ENCODE measurements at regions not wholly inside any gene's neighbourhood (a gene's known extent, or its start where the extent isn't known, plus 50 kb on each side); places are given as distances from the start of the nearest gene placed in this dataset.
A peak's percentile ranks its signal among the peaks of the same experiment; 100 is the strongest.

DNA sequence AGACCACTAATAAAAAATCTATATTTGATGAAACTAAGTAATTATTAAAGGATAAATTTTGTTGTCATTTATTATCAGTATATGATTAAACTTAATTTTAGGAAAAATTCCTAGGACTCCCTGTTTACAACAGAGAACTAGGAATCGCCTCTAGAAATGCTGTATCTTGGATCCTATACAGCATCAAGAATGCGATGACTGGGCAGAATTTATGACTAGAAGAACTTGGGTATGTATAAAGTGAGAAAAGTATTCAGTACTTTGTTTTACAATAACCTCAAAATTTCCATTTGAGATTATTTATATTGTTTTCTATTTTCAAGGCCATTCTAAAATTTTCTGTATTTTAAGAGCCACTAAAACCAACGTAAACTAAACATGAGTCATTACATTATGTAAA lies 82.3 kb upstream of the AGTR1 start:
- Mint-ChIP-seq H3K27me3 (ENCODE audit: unreplicated experiment) (peaks cover 2% of the 10 kb centered on the region), H3K36me3 (ENCODE audit: unreplicated experiment) (no peaks in the 10 kb centered on the region), H3K4me1 (ENCODE audit: low read depth, unreplicated experiment) (peaks cover 7% of the 10 kb centered on the region), H3K27ac (ENCODE audit: unreplicated experiment) (no peak overlapping the region), H3K4me3 (ENCODE audit: unreplicated experiment) (no peak overlapping the region), H3K9me3 (ENCODE audit: unreplicated experiment) (peaks cover 5% of the 10 kb centered on the region)
- TF ChIP-seq CTCF (IDR thresholded peaks at IDR 0.05; ENCODE audit: partially characterized antibody, unreplicated experiment), result no peak
- no peak for DNase-seq

DNA sequence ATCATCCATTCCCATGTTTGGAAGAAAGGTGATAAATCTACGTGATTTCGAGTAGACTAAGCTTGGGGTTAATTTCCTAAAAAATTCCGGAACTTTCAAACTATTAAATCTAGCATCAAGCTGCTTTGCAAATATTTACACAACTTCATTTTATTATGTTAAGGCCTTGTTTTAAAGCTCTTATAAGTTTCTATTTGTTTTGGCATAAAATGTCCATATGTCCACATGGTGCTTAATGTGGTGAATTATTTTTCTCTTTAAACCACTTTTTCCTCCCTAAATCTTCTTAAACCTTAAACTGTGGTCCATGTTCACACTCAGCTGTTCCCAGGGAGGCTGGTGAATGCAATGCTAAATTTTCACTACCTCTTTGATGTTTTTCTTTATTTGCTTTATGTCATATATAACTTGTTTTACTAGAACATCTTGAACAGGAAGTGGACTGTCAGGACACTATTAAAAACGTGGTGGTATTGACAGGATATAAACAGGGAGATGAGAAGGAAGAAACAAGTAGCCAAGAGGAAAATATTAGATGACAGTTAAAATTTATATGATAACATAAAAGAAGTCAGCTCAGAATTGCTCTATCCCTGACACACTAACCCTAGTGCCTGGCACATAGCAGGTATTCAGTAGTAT lies 72.5 kb upstream of the AGTR1 start:
- Mint-ChIP-seq H3K9me3 (ENCODE audit: unreplicated experiment) (peaks cover 2% of the 10 kb centered on the region), H3K27ac (ENCODE audit: unreplicated experiment) (no peak overlapping the region), H3K4me3 (ENCODE audit: unreplicated experiment) (no peak overlapping the region), H3K27me3 (ENCODE audit: unreplicated experiment) (no peaks in the 10 kb centered on the region), H3K4me1 (ENCODE audit: low read depth, unreplicated experiment) (no peaks in the 10 kb centered on the region), H3K36me3 (ENCODE audit: unreplicated experiment) (no peaks in the 10 kb centered on the region)
- TF ChIP-seq CTCF (IDR thresholded peaks at IDR 0.05; ENCODE audit: partially characterized antibody, unreplicated experiment), result no peak
- no peak for DNase-seq

- DNase-seq, result no peak
- Mint-ChIP-seq H3K4me3 (ENCODE audit: unreplicated experiment) (no peak overlapping the region), H3K27me3 (ENCODE audit: unreplicated experiment) (no peaks in the 10 kb centered on the region), H3K36me3 (ENCODE audit: unreplicated experiment) (no peaks in the 10 kb centered on the region), H3K27ac (ENCODE audit: unreplicated experiment) (no peak overlapping the region), H3K4me1 (ENCODE audit: low read depth, unreplicated experiment) (no peaks in the 10 kb centered on the region), H3K9me3 (ENCODE audit: unreplicated experiment) (peaks cover 2% of the 10 kb centered on the region)
- no peak for TF ChIP-seq CTCF (IDR thresholded peaks at IDR 0.05; ENCODE audit: partially characterized antibody, unreplicated experiment)
Observed at GRCh38 chr3:148625991-148626390, 71.7 kb upstream of the AGTR1 start.

- no peaks in the 10 kb centered on the region for H3K36me3 Mint-ChIP-seq (ENCODE audit: unreplicated experiment)
- H3K9me3 Mint-ChIP-seq (ENCODE audit: unreplicated experiment), result peaks cover 2% of the 10 kb centered on the region
- no peak for DNase-seq
- no peak for TF ChIP-seq CTCF (IDR thresholded peaks at IDR 0.05; ENCODE audit: partially characterized antibody, unreplicated experiment)
- no peaks in the 10 kb centered on the region for H3K4me1 Mint-ChIP-seq (ENCODE audit: low read depth, unreplicated experiment)
- H3K4me3 Mint-ChIP-seq (ENCODE audit: unreplicated experiment), result no peak overlapping the region
- no peak overlapping the region for H3K27ac Mint-ChIP-seq (ENCODE audit: unreplicated experiment)
- H3K27me3 Mint-ChIP-seq (ENCODE audit: unreplicated experiment), result no peaks in the 10 kb centered on the region
Observed at GRCh38 chr3:148629006-148629405, 68.7 kb upstream of the AGTR1 start.

- peak; percentile 24 for DNase-seq
- H3K36me3 Mint-ChIP-seq (ENCODE audit: unreplicated experiment), result no peaks in the 10 kb centered on the region
Observed at GRCh38 chr3:148631124-148631903, 66.4 kb upstream of the AGTR1 start.

More at GRCh38 chr3:148631124-148631903, 66.4 kb upstream of the AGTR1 start:
- no peak overlapping the region for H3K27ac Mint-ChIP-seq (ENCODE audit: unreplicated experiment)
- TF ChIP-seq CTCF (IDR thresholded peaks at IDR 0.05; ENCODE audit: partially characterized antibody, unreplicated experiment), result no peak
- H3K4me1 Mint-ChIP-seq (ENCODE audit: low read depth, unreplicated experiment), result no peaks in the 10 kb centered on the region
- no peaks in the 10 kb centered on the region for H3K27me3 Mint-ChIP-seq (ENCODE audit: unreplicated experiment)
- peaks cover 2% of the 10 kb centered on the region for H3K9me3 Mint-ChIP-seq (ENCODE audit: unreplicated experiment)
- H3K4me3 Mint-ChIP-seq (ENCODE audit: unreplicated experiment), result no peak overlapping the region
